ENCODE measurements at regions not wholly inside any gene's neighbourhood (a gene's known extent, or its start where the extent isn't known, plus 50 kb on each side); places are given as distances from the start of the nearest gene placed in this dataset.

DNA sequence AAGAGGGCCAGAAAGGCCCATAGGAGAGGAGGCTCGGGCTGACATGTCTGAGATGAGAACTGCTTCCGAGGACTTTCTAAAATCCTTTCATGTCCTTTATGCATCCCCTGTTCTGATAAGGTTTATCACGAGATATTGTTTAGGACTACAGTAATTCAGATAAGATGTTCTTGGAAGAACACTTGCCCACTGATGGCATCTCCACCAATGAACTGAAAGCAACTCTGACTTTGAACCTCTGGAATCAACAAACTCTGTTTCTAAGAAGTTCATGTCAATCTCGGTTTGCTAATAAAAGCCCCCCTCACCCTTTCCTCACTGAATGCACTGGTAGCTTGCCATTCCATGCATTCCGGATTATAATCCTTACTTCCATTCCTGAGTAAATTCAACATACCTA, 90.9 kb downstream of the FGF9 start:
- ChIA-PET RAD21 (ENCODE audit: low non-redundant PET in 1 of 2, low total read pairs in 2 of 2, uncharacterized antibody in 2 of 2, unreplicated experiment in 2 of 2) (no interaction called here), CTCF (no interaction called here), POLR2A (no interaction called here)
- no peaks in the 10 kb centered on the region for H4K20me1 ChIP-seq (ENCODE audit: insufficient read depth)
- no peak overlapping the region for H3K9ac ChIP-seq (ENCODE audit: low read length)
- no peak overlapping the region for H3K4me2 ChIP-seq (ENCODE audit: low read length)
- TF ChIP-seq JUND (IDR thresholded peaks at IDR 0.05), result no peak
- TF ChIP-seq, protein P1, sequence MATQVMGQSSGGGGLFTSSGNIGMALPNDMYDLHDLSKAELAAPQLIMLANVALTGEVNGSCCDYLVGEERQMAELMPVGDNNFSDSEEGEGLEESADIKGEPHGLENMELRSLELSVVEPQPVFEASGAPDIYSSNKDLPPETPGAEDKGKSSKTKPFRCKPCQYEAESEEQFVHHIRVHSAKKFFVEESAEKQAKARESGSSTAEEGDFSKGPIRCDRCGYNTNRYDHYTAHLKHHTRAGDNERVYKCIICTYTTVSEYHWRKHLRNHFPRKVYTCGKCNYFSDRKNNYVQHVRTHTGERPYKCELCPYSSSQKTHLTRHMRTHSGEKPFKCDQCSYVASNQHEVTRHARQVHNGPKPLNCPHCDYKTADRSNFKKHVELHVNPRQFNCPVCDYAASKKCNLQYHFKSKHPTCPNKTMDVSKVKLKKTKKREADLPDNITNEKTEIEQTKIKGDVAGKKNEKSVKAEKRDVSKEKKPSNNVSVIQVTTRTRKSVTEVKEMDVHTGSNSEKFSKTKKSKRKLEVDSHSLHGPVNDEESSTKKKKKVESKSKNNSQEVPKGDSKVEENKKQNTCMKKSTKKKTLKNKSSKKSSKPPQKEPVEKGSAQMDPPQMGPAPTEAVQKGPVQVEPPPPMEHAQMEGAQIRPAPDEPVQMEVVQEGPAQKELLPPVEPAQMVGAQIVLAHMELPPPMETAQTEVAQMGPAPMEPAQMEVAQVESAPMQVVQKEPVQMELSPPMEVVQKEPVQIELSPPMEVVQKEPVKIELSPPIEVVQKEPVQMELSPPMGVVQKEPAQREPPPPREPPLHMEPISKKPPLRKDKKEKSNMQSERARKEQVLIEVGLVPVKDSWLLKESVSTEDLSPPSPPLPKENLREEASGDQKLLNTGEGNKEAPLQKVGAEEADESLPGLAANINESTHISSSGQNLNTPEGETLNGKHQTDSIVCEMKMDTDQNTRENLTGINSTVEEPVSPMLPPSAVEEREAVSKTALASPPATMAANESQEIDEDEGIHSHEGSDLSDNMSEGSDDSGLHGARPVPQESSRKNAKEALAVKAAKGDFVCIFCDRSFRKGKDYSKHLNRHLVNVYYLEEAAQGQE (IDR thresholded peaks at IDR 0.05; ENCODE audit: low read depth), result no peak
- no peak for TF ChIP-seq CBX3 (IDR thresholded peaks at IDR 0.05; ENCODE audit: low read depth)
- no peak for TF ChIP-seq ZNF274 (IDR thresholded peaks at IDR 0.05; ENCODE audit: low read depth, low read length)
- TF ChIP-seq FOSL1 (IDR thresholded peaks at IDR 0.05; ENCODE audit: low read depth), result no peak
- TF ChIP-seq EZH2 (IDR thresholded peaks at IDR 0.05), result no peak
- no peaks in the 10 kb centered on the region for H3K27me3 ChIP-seq (ENCODE audit: insufficient read depth, low read length)
- no peak overlapping the region for H3K27ac ChIP-seq (ENCODE audit: low read depth, low read length)
- no TSS peak for BruUV-seq (replicated peaks)
- H3K4me1 ChIP-seq (ENCODE audit: control insufficient read depth in 1 of 2, insufficient read depth in 2 of 2, low read length in 2 of 2), result no peaks in the 10 kb centered on the region
- DNase-seq (ENCODE audit: low read depth, low spot score) (no peak), ATAC-seq (no peak)
- no peaks in the 10 kb centered on the region for H3K79me2 ChIP-seq (ENCODE audit: insufficient read depth, low read length)
- no peaks in the 10 kb centered on the region for H3K9me3 ChIP-seq (ENCODE audit: control insufficient read depth in 1 of 2, insufficient read depth in 1 of 2, low read depth in 1 of 2, low read length in 2 of 2)
- no peaks in the 10 kb centered on the region for H3K36me3 ChIP-seq (ENCODE audit: control insufficient read depth in 1 of 2, insufficient read depth in 2 of 2, low read length in 2 of 2)
- no peaks in the 10 kb centered on the region for H3K9me2 ChIP-seq (ENCODE audit: insufficient read depth)
- no peak overlapping the region for H2AFZ ChIP-seq (ENCODE audit: low read depth, low read length, poor library complexity, severe bottlenecking)
- no peak overlapping the region for H3K4me3 ChIP-seq (replicated peaks in 1 of 2; ENCODE audit: low read depth in 1 of 2, low read length in 2 of 2)
- intact Hi-C loops (cut with micrococcal nuclease), result no loop called here

DNA sequence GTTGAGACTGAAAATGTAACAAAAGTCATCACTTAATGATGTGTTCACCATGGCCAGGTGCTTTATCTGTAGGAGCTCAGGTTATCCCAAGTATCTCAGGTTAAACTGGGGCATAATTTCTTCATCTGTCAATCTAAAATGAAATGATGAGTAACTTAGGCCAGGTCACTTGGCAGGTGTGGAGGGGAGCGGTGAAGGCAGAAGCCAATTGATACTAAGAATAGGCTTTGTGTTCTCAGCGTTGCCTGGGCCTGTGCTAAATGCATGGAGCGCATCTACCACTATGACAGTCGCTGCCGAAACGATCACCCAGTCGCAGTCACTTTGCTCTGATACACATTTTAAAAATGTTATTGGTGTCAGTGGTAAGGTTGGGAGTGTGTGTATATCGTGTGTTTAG, 91.6 kb downstream of the FGF9 start:
- CTCF ChIA-PET, result no interaction called here
- Histone ChIP-seq H3K4me2 (ENCODE audit: low read length) (no peak overlapping the region), H3K9ac (ENCODE audit: low read length) (no peak overlapping the region), H3K4me1 (ENCODE audit: control insufficient read depth in 1 of 2, insufficient read depth in 2 of 2, low read length in 2 of 2) (no peaks in the 10 kb centered on the region), H3K4me3 (replicated peaks in 1 of 2; ENCODE audit: low read depth in 1 of 2, low read length in 2 of 2) (no peak overlapping the region), H3K36me3 (ENCODE audit: control insufficient read depth in 1 of 2, insufficient read depth in 2 of 2, low read length in 2 of 2) (no peaks in the 10 kb centered on the region), H3K9me3 (ENCODE audit: control insufficient read depth in 1 of 2, insufficient read depth in 1 of 2, low read depth in 1 of 2, low read length in 2 of 2) (no peaks in the 10 kb centered on the region), H2AFZ (ENCODE audit: low read depth, low read length, poor library complexity, severe bottlenecking) (no peak overlapping the region), H3K27me3 (ENCODE audit: insufficient read depth, low read length) (no peaks in the 10 kb centered on the region), H4K20me1 (ENCODE audit: insufficient read depth) (no peaks in the 10 kb centered on the region), H3K79me2 (ENCODE audit: insufficient read depth, low read length) (no peaks in the 10 kb centered on the region), H3K27ac (ENCODE audit: low read depth, low read length) (no peak overlapping the region), H3K9me2 (ENCODE audit: insufficient read depth) (no peaks in the 10 kb centered on the region)
- ATAC-seq (no peak), DNase-seq (ENCODE audit: low read depth, low spot score) (no peak)
- BruUV-seq (replicated peaks), result no TSS peak
- POLR2A ChIA-PET, result no interaction called here
- intact Hi-C loops (cut with micrococcal nuclease), result no loop called here
- RAD21 ChIA-PET (ENCODE audit: low non-redundant PET in 1 of 2, low total read pairs in 2 of 2, uncharacterized antibody in 2 of 2, unreplicated experiment in 2 of 2), result no interaction called here
- TF ChIP-seq EGR1 (IDR thresholded peaks at IDR 0.05; ENCODE audit: low read depth) (no peak), YY1 (IDR thresholded peaks at IDR 0.05; ENCODE audit: extremely low read depth, insufficient replicate concordance, low read depth, low read length) (no peak), RAD21 (IDR thresholded peaks at IDR 0.05; ENCODE audit: low read depth) (no peak), FOSL1 (IDR thresholded peaks at IDR 0.05; ENCODE audit: low read depth) (no peak), CEBPB (IDR thresholded peaks at IDR 0.05; ENCODE audit: low read depth) (no peak), CBX3 (IDR thresholded peaks at IDR 0.05; ENCODE audit: low read depth) (no peak), EZH2phosphoT487 (IDR thresholded peaks at IDR 0.05; ENCODE audit: borderline replicate concordance) (no peak), ELF1 (IDR thresholded peaks at IDR 0.05; ENCODE audit: borderline replicate concordance, low read depth) (no peak), TCF7L2 (IDR thresholded peaks at IDR 0.05; ENCODE audit: borderline replicate concordance, extremely low read depth, insufficient read depth, insufficient read length) (no peak), ZFX (IDR thresholded peaks at IDR 0.05) (no peak), POLR2AphosphoS5 (IDR thresholded peaks at IDR 0.05; ENCODE audit: low read depth, low read length) (no peak), SRF (IDR thresholded peaks at IDR 0.05; ENCODE audit: low read depth) (no peak), ZNF274 (IDR thresholded peaks at IDR 0.05; ENCODE audit: low read depth, low read length) (no peak), SP1 (IDR thresholded peaks at IDR 0.05; ENCODE audit: low read depth) (no peak)
- TF ChIP-seq, protein P2, sequence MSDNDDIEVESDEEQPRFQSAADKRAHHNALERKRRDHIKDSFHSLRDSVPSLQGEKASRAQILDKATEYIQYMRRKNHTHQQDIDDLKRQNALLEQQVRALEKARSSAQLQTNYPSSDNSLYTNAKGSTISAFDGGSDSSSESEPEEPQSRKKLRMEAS (IDR thresholded peaks at IDR 0.05), result no peak
- TF ChIP-seq, protein P3, sequence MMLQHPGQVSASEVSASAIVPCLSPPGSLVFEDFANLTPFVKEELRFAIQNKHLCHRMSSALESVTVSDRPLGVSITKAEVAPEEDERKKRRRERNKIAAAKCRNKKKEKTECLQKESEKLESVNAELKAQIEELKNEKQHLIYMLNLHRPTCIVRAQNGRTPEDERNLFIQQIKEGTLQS (IDR thresholded peaks at IDR 0.05), result no peak

Measured in HCT116 (cell line).